BE2C (cell line): ENCODE measurements at regions not wholly inside any gene's neighbourhood (a gene's known extent, or its start where the extent isn't known, plus 50 kb on each side); places are given as distances from the start of the nearest gene placed in this dataset.

ENCODE experiments used
- DNase-seq: peaks from one replicate; pipeline ENCODE4 v3.0.0-alpha.2; 2020
- H3K27me3 ChIP-seq: fragments of 250-450 bp; sonication (Bioruptor Pico); 2 replicates; pipeline ENCODE4 v1.5.1; 2020; ENCODE audit warnings: mild to moderate bottlenecking
- H3K36me3 ChIP-seq: fragments of 250-450 bp; sonication (Bioruptor Pico); 2 replicates; pipeline ENCODE4 v1.5.1; 2020; ENCODE audit warnings: mild to moderate bottlenecking
- H3K4me1 ChIP-seq: fragments of 250-450 bp; sonication (Bioruptor Pico); 2 replicates; pipeline ENCODE4 v1.5.1; 2020
- H3K4me3 ChIP-seq: 2 replicates; pipeline ENCODE4 v1.5.1; 2011; ENCODE audit warnings: low read depth, low read length
- H3K9me3 ChIP-seq: fragments of 250-450 bp; sonication (Bioruptor Pico); 2 replicates; pipeline ENCODE4 v1.5.1; 2020
- CTCF ChIP-seq: IDR thresholded peaks from 2 replicates; pipeline ENCODE4 v1.5.1; 2012; ENCODE audit warnings: mild to moderate bottlenecking, low read depth, low read length

GRCh38 chr5:124650951-124651662 lies 95.3 kb downstream of the ZNF608 start:
- no peak for TF ChIP-seq CTCF
- no peaks in the 10 kb centered on the region for H3K9me3 ChIP-seq
- peak overlapping the region; percentile 68 for H3K4me3 ChIP-seq
- peaks cover 41% of the 10 kb centered on the region for H3K4me1 ChIP-seq
- H3K27me3 ChIP-seq = no peaks in the 10 kb centered on the region
- DNase-seq = no peak
- H3K36me3 ChIP-seq = peaks cover 14% of the 10 kb centered on the region

GRCh38 chr5:124650147-124650561 lies 96.3 kb downstream of the ZNF608 start:
- Histone ChIP-seq H3K36me3 (peaks cover 14% of the 10 kb centered on the region), H3K4me3 (peak overlapping the region; percentile 56), H3K9me3 (no peaks in the 10 kb centered on the region), H3K27me3 (no peaks in the 10 kb centered on the region), H3K4me1 (peaks cover 33% of the 10 kb centered on the region)
- DNase-seq = no peak
- no peak for TF ChIP-seq CTCF

GRCh38 chr5:124649491-124650146 lies 96.8 kb downstream of the ZNF608 start:
- peaks cover 28% of the 10 kb centered on the region for H3K4me1 ChIP-seq

GRCh38 chr5:124648902-124649467 lies 97.5 kb downstream of the ZNF608 start:
- TF ChIP-seq CTCF = no peak
- no peak for DNase-seq
- Histone ChIP-seq H3K4me1 (peaks cover 23% of the 10 kb centered on the region), H3K4me3 (no peak overlapping the region; the same call in 1 of the 2 replicates), H3K36me3 (peaks cover 14% of the 10 kb centered on the region), H3K27me3 (no peaks in the 10 kb centered on the region), H3K9me3 (no peaks in the 10 kb centered on the region)

More at GRCh38 chr5:124649491-124650146, 96.8 kb downstream of the ZNF608 start:
- no peak for TF ChIP-seq CTCF
- Histone ChIP-seq H3K36me3 (peaks cover 14% of the 10 kb centered on the region), H3K4me3 (peak overlapping the region; percentile 56), H3K27me3 (no peaks in the 10 kb centered on the region), H3K9me3 (no peaks in the 10 kb centered on the region)
- peak; percentile 64 for DNase-seq

GRCh38 chr5:124647352-124647751 lies 99.1 kb downstream of the ZNF608 start:
- H3K4me3 ChIP-seq = no peak overlapping the region
- H3K4me1 ChIP-seq = peaks cover 21% of the 10 kb centered on the region
- DNase-seq = no peak
- TF ChIP-seq CTCF = no peak
- H3K36me3 ChIP-seq = peaks cover 20% of the 10 kb centered on the region
- H3K27me3 ChIP-seq = no peaks in the 10 kb centered on the region
- H3K9me3 ChIP-seq = no peaks in the 10 kb centered on the region

GRCh38 chr5:124645396-124645795 lies 101.0 kb downstream of the ZNF608 start:
- Histone ChIP-seq H3K36me3 (peaks cover 32% of the 10 kb centered on the region), H3K27me3 (no peaks in the 10 kb centered on the region), H3K4me3 (no peak overlapping the region), H3K9me3 (no peaks in the 10 kb centered on the region), H3K4me1 (peaks cover 9% of the 10 kb centered on the region)
- DNase-seq = no peak
- TF ChIP-seq CTCF = no peak
